ENCODE measurements at regions not wholly inside any gene's neighbourhood (a gene's known extent, or its start where the extent isn't known, plus 50 kb on each side); places are given as distances from the start of the nearest gene placed in this dataset.

DNA sequence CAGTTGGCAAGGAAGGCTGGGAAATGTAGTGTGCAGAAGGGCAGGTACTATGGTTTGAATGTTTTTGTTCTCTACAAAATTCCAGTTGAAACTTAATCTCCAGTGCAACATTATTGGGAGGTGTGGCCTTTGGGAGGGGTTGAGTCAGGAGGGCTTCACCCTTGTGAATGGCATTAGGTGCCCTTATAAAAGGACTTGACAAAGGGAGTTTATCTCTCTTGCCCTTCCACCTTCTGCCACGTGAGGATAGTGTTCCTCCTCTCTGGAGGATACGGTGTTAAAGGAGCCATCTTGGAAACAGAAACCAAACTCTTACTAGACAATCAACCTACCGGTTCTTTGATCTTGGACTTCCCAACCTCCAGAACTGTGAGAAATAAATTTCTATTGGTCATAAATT, 82.2 kb upstream of the LRFN2 start:
- TF ChIP-seq, protein P1, sequence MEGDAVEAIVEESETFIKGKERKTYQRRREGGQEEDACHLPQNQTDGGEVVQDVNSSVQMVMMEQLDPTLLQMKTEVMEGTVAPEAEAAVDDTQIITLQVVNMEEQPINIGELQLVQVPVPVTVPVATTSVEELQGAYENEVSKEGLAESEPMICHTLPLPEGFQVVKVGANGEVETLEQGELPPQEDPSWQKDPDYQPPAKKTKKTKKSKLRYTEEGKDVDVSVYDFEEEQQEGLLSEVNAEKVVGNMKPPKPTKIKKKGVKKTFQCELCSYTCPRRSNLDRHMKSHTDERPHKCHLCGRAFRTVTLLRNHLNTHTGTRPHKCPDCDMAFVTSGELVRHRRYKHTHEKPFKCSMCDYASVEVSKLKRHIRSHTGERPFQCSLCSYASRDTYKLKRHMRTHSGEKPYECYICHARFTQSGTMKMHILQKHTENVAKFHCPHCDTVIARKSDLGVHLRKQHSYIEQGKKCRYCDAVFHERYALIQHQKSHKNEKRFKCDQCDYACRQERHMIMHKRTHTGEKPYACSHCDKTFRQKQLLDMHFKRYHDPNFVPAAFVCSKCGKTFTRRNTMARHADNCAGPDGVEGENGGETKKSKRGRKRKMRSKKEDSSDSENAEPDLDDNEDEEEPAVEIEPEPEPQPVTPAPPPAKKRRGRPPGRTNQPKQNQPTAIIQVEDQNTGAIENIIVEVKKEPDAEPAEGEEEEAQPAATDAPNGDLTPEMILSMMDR (conservative IDR thresholded peaks at IDR 0.05 in 1 of 2, IDR thresholded peaks at IDR 0.05 in 1 of 2; ENCODE audit: extremely low read depth in 1 of 2, insufficient read depth in 1 of 2, low read depth in 1 of 2, low read length in 2 of 2): peak in 1 of 2 donors; percentile 18
- no peak for TF ChIP-seq EZH2 (IDR thresholded peaks at IDR 0.05; ENCODE audit: borderline replicate concordance, low read length)

Measured in mammary epithelial cell (primary cell).